Transverse colon (tissue), 3 donors: ENCODE measurements at regions not wholly inside any gene's neighbourhood (a gene's known extent, or its start where the extent isn't known, plus 50 kb on each side); places are given as distances from the start of the nearest gene placed in this dataset.

Experiments used
- CTCF ChIP-seq, 5 experiments: fragments of 200-600 bp in 3 of 5; fragments of 450-650 bp in 2 of 5; sonication (generic) in 3 of 5; IDR thresholded peaks; 1 replicate in 2 of 5; 2 replicates in 3 of 5; pipeline ENCODE4 v1.5.1; 2016 to 2017; ENCODE audit warnings: antibody characterized with exemption in 5 of 5, inconsistent platforms in 3 of 5, mild to moderate bottlenecking in 2 of 5, moderate library complexity in 1 of 5
- POLR2A ChIP-seq: fragments of 450-650 bp; IDR thresholded peaks from one replicate; pipeline ENCODE4 v1.6.1; 2016; ENCODE audit warnings: antibody characterized with exemption, mild to moderate bottlenecking, moderate library complexity

GRCh38 chr6:113351173-113351834 lies 505.8 kb upstream of the MARCKS start:
- TF ChIP-seq CTCF (IDR thresholded peaks at IDR 0.05) (no peak), POLR2A (no peak)
